Muscle of leg (tissue), 3 donors: ENCODE measurements at regions not wholly inside any gene's neighbourhood (a gene's known extent, or its start where the extent isn't known, plus 50 kb on each side); places are given as distances from the start of the nearest gene placed in this dataset.
A peak's percentile ranks its signal among the peaks of the same experiment; 100 is the strongest.

Experiments used
- DNase-seq: peaks from one replicate; pipeline ENCODE4 v3.0.0; 2013
- H3K27ac ChIP-seq: one replicate; pipeline ENCODE4 v1.5.1; 2013; ENCODE audit warnings: mild to moderate bottlenecking, low read length, control low read depth
- H3K27me3 ChIP-seq: one replicate; pipeline ENCODE4 v1.6.1; 2013; ENCODE audit warnings: low read length; ENCODE audit not compliant: control insufficient read depth, insufficient read depth
- H3K36me3 ChIP-seq: one replicate; pipeline ENCODE4 v1.6.1; 2013; ENCODE audit warnings: low read length; ENCODE audit not compliant: control insufficient read depth, insufficient read depth
- H3K4me1 ChIP-seq: one replicate; pipeline ENCODE4 v1.6.1; 2013; ENCODE audit warnings: low read length; ENCODE audit not compliant: control insufficient read depth, insufficient read depth
- H3K4me3 ChIP-seq: one replicate; pipeline ENCODE4 v1.5.1; 2013; ENCODE audit warnings: low read length, control low read depth
- H3K9me3 ChIP-seq: replicated peaks from 2 replicates; pipeline ENCODE4 v1.6.1; 2013; ENCODE audit warnings: low read depth, low read length; ENCODE audit not compliant: control insufficient read depth
- WGBS: methylation state at CpG from one replicate; pipeline ENCODE4 v1.1.5; 2013; ENCODE audit warnings: missing lambda C conversion rate; ENCODE audit not compliant: insufficient coverage; 5-methylcytosine and 5-hydroxymethylcytosine counted together

DNA sequence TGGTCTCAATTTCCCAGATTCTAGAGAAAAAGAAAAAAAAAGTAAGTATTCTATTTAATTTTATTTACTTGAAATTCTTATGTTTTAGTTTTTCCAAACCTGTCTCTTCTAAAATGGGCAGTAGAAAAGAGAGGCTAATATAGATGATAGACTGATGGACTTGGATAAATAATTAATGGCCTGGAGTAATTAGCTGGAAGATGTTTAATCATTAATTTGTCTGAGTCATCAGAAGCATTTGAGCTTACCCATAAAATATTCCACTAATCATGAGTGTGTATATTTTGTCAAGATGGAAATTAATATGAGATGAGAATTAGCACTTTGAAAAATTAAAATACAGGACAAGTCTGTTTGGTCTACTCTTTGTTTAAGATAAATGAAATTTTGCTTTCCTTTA lies 212.1 kb upstream of the MIR17HG start:
- no peak for DNase-seq
- Histone ChIP-seq H3K27me3 (no peaks in the 10 kb centered on the region), H3K36me3 (no peaks in the 10 kb centered on the region), H3K4me1 (no peaks in the 10 kb centered on the region), H3K27ac (no peak overlapping the region), H3K4me3 (no peak overlapping the region), H3K9me3 (no peaks in the 10 kb centered on the region)

DNA sequence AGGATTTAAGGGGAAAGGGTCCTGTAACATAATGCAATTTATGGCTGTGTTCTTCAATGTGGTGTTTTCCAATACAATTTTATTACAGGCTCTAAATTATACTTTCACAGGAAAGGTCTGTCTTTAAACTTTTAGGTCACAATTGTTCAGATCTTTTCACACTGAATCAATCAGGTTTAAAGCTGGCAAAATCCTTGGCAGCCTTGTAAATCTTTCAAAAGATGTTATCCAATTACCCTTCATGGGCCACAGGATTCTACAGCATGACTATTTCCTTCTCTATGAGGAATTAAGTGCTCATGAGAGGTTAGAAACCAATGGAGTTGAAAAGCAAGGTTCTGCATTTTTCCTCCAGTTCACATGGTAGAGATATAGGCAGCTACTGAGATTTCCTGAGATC lies 211.5 kb upstream of the MIR17HG start:
- Histone ChIP-seq H3K36me3 (no peaks in the 10 kb centered on the region), H3K27ac (no peak overlapping the region), H3K4me3 (no peak overlapping the region), H3K4me1 (peaks cover 2% of the 10 kb centered on the region), H3K9me3 (no peaks in the 10 kb centered on the region), H3K27me3 (no peaks in the 10 kb centered on the region)
- peak; percentile 15 for DNase-seq

DNA sequence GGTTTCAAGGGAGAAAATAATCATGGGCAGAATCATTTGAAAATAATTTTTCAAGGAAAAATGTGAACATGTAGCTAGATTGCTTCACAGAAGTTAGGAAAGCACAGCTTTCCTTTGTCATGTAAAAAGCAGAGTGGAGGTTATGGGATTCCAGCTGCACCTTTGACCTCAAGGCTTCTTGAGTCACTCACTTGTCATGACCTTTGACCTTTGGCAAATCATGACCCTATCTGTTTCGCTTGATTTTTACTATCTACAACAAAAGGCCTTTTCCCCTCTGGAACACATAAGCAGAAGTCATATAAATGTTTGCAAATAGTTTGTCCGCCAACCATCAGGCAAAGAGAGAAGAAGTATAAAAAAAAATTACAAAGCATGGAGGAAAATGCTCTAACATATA lies 210.7 kb upstream of the MIR17HG start:
- H3K9me3 ChIP-seq = no peaks in the 10 kb centered on the region
- no peaks in the 10 kb centered on the region for H3K27me3 ChIP-seq
- peak overlapping the region; percentile 6 for H3K27ac ChIP-seq
- H3K4me1 ChIP-seq = peaks cover 8% of the 10 kb centered on the region
- peak; percentile 19 for DNase-seq
- H3K4me3 ChIP-seq = no peak overlapping the region
- WGBS = no CpG with 5 or more reads among the region's 2 CpGs
- no peaks in the 10 kb centered on the region for H3K36me3 ChIP-seq

DNA sequence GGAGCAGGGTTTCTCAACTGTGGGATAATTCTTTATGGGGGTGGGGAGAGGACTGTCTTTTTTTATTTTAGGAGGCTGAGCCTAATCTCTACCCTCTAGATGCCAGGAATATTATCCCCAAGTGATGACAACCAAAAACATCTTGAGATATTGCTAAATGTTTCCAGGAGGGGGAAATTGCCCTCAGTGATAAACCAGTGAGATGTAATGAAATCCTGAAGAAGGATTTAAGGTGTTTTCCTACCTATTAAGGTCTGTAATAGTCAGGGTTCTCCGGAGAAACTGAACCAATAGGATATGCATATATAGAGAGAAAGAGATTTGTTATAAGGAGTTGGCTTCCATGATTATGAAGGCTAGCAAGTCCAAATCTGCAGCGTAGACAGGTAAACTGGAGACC lies 208.3 kb upstream of the MIR17HG start:
- Histone ChIP-seq H3K4me3 (no peak overlapping the region), H3K4me1 (peaks cover 16% of the 10 kb centered on the region), H3K27ac (no peak overlapping the region), H3K27me3 (no peaks in the 10 kb centered on the region), H3K36me3 (no peaks in the 10 kb centered on the region), H3K9me3 (no peaks in the 10 kb centered on the region)
- 67% methylated on average over 2 of the region's 2 CpGs for WGBS
- DNase-seq = no peak

DNA sequence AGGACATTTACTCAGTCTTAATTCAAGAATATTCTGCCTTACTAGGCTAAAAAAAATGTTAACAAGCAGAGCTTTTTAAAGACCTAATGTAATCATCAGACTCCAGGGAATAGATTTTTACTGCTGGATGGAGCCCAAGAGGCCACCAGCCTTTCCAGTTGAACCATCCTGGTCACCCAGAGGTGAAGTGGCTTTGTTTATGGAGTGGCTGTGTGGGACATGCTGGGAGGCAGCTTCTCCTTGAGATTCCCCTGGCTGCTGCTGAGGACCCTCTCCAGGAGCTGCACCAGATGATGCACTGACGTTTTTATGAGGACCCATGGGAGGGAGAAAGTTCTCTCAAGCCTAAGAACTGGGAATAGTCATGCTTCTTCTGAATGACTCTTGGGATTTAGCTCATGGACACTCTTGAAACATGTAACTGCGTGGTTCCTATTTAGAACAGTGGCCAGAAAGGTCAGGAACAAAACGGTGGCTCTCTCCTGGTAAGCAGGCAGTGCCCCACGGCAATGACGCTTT lies 205.9 kb upstream of the MIR17HG start:
- Histone ChIP-seq H3K27me3 (no peaks in the 10 kb centered on the region), H3K36me3 (no peaks in the 10 kb centered on the region), H3K4me1 (peaks cover 24% of the 10 kb centered on the region), H3K4me3 (no peak overlapping the region), H3K9me3 (no peaks in the 10 kb centered on the region), H3K27ac (no peak overlapping the region)
- 56% methylated on average over 5 of the region's 5 CpGs for WGBS
- DNase-seq = no peak

DNA sequence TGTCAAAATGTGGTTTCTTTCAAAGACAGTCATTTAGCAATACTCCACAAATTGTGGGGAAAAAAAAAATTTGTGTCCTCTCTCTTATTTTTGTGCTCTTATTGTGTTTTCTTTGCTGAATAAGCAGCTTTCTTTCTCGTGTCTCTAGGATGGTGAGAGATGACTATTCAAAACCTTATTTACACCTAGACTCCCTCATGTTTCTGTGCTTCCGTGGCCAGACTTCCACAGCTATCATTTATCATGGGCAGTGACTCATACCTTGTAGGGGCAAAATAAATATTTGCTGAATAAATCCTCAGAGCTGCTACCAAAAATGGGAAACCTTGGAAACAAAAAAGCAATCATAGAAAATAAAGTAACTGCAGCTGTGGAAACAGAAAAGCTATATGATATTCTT lies 204.9 kb upstream of the MIR17HG start:
- Histone ChIP-seq H3K9me3 (no peaks in the 10 kb centered on the region), H3K36me3 (no peaks in the 10 kb centered on the region), H3K4me1 (peaks cover 24% of the 10 kb centered on the region), H3K27me3 (no peaks in the 10 kb centered on the region), H3K4me3 (no peak overlapping the region), H3K27ac (peak overlapping the region; percentile 74)
- no CpG with 5 or more reads among the region's 2 CpGs for WGBS
- peak; percentile 74 for DNase-seq

DNA sequence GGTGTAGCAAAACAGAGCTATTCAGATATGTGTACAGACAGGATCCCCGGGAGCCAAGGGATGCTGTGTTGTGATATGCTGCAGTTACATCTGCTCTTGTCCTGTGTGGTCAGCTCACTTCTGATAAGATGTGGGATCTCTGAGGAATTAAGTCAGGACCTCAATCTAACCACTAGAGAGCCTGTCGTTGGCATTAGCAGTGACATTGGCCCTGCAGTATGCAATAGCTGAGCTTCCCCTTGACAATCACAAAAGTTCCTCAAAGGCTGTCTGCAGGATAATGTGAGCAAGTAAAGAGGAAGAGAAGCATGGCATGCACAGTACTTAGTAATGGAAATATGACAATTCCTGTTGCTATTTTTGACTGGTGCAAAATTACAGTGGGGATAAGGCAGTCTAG lies 203.4 kb upstream of the MIR17HG start:
- H3K36me3 ChIP-seq = no peaks in the 10 kb centered on the region
- H3K9me3 ChIP-seq = no peaks in the 10 kb centered on the region
- DNase-seq = peak; percentile 77
- H3K4me3 ChIP-seq = no peak overlapping the region
- peak overlapping the region; percentile 36 for H3K27ac ChIP-seq
- no CpG with 5 or more reads among the region's 2 CpGs for WGBS
- no peaks in the 10 kb centered on the region for H3K27me3 ChIP-seq
- peaks cover 24% of the 10 kb centered on the region for H3K4me1 ChIP-seq

DNA sequence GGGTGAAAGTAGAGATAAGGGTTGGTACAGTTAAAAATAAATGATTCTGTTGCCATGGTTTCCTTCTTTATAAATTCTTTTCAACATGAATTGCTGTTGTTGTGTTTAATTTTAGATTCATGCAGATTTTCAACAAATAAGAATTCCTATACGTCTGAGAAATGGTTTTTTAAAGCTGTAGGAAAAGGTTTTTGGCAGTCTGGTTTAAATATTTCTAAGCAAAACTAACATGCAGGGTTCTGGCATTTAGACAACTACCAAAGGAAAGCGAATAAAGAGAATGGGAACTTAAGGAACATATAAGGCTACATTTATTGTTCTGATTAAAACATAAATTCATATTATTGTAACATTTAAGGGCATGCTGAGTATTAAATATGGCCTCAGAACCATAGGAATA lies 203.0 kb upstream of the MIR17HG start:
- no peaks in the 10 kb centered on the region for H3K27me3 ChIP-seq
- DNase-seq = peak; percentile 74
- peak overlapping the region; percentile 36 for H3K27ac ChIP-seq
- H3K4me3 ChIP-seq = no peak overlapping the region
- WGBS = no CpG with 5 or more reads among the region's 2 CpGs
- no peaks in the 10 kb centered on the region for H3K36me3 ChIP-seq
- peaks cover 24% of the 10 kb centered on the region for H3K4me1 ChIP-seq
- no peaks in the 10 kb centered on the region for H3K9me3 ChIP-seq

DNA sequence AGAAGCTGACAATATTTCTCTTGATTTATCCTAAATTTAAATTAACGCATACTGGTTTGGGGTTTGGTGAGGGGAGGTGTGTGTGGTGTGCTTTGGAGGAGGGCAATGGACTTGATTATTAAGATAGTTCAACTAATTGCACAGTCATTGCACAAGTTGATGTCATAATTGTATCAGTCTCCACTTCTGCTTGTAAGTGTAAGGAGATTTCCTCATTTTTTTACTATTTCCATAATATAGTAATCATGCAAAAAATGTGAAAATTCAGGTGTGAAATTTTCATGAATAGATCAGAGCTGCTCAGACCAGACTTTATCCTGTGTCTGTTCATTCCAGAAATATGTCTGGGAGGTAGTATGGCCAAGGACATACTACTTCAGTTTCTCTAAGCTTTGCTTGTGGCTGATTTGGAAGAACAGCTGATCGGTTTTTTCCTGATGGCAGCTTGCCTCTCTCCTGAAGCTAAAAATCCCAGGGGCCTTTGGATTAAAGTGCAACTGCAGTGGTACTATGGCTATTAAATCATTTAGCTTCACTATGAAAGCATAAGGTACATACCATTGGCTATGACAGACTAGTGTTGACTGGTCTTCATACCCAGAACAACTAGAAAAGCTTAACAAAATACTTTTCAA lies 201.8 kb upstream of the MIR17HG start:
- Histone ChIP-seq H3K9me3 (no peaks in the 10 kb centered on the region), H3K4me3 (no peak overlapping the region), H3K36me3 (no peaks in the 10 kb centered on the region), H3K4me1 (peaks cover 24% of the 10 kb centered on the region), H3K27ac (peak overlapping the region; percentile 59), H3K27me3 (no peaks in the 10 kb centered on the region)
- WGBS = no CpG with 5 or more reads among the region's 2 CpGs
- peak; percentile 59 for DNase-seq

DNA sequence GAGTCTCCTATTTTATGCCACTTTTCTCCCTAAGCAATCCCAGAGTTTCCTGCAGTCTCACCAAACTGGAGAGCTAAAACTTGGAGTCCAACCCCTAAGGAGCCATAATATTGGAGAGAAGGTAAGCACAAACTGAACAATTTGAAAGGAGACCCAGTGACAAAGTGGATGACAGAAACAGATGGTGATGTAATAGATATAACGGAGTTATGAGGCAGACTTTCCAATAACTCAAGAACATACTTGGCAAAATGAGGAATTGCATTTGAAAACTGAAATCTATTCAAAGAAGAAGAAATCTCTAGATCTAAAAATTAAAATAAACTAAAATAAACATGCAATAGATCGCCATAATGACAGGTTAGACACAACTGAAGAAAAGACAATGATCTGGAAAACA lies 200.9 kb upstream of the MIR17HG start:
- H3K4me3 ChIP-seq = no peak overlapping the region
- H3K9me3 ChIP-seq = no peaks in the 10 kb centered on the region
- H3K36me3 ChIP-seq = no peaks in the 10 kb centered on the region
- H3K27me3 ChIP-seq = no peaks in the 10 kb centered on the region
- WGBS = no CpG with 5 or more reads among the region's 2 CpGs
- peaks cover 18% of the 10 kb centered on the region for H3K4me1 ChIP-seq
- peak; percentile 54 for DNase-seq
- H3K27ac ChIP-seq = peak overlapping the region; percentile 59

DNA sequence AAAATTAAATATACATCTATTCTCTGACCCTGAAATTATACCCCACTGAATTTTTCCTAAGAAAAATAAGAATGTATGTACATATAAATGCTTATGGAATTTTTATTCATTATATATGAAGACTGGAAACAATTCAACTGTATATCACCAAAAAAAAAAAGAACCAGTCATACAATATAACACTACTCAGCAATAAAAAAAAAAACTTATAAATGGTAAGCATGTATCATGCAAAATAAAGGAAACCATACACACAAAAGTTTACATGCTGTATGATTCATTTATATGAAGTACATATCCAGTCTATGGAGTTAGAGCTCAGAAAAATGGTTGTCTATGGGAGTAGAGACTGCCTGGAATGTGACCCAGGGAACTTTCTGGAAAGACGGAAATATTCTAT lies 199.4 kb upstream of the MIR17HG start:
- Histone ChIP-seq H3K9me3 (no peaks in the 10 kb centered on the region), H3K27ac (no peak overlapping the region), H3K36me3 (no peaks in the 10 kb centered on the region), H3K27me3 (no peaks in the 10 kb centered on the region), H3K4me3 (no peak overlapping the region), H3K4me1 (peaks cover 13% of the 10 kb centered on the region)
- no CpG with 5 or more reads among the region's 1 CpG for WGBS
- no peak for DNase-seq
